NT2/D1 (cell line): ENCODE measurements at regions not wholly inside any gene's neighbourhood (a gene's known extent, or its start where the extent isn't known, plus 50 kb on each side); places are given as distances from the start of the nearest gene placed in this dataset.

Experiments used
- DNase-seq: peaks from one replicate; pipeline ENCODE4 v3.0.0-alpha.2; 2011; ENCODE audit warnings: low read depth, low spot score
- H3K27me3 ChIP-seq: 2 replicates; pipeline ENCODE4 v1.6.0; 2011; ENCODE audit warnings: mild to moderate bottlenecking; ENCODE audit not compliant: insufficient read length, insufficient read depth
- H3K36me3 ChIP-seq: 2 replicates; pipeline ENCODE4 v1.6.1; 2011; ENCODE audit warnings: mild to moderate bottlenecking, low read length, mixed read lengths; ENCODE audit not compliant: insufficient read depth, insufficient read length
- H3K4me1 ChIP-seq: 2 replicates; pipeline ENCODE4 v1.5.1; 2011; ENCODE audit not compliant: insufficient read depth, insufficient read length
- H3K4me3 ChIP-seq: 2 replicates; pipeline ENCODE4 v1.5.1; 2011; ENCODE audit warnings: low read depth; ENCODE audit not compliant: insufficient read length
- H3K9ac ChIP-seq: 2 replicates; pipeline ENCODE4 v1.6.0; 2011; ENCODE audit warnings: low read depth; ENCODE audit not compliant: insufficient read length
- H3K9me3 ChIP-seq: 2 replicates; pipeline ENCODE4 v1.5.1; 2011; ENCODE audit warnings: mild to moderate bottlenecking, low read length; ENCODE audit not compliant: insufficient read depth
- SUZ12 ChIP-seq: IDR thresholded peaks from 2 replicates; pipeline ENCODE4 v1.6.1; 2011; ENCODE audit not compliant: insufficient read length, insufficient read depth; ENCODE audit errors: extremely low read depth
- YY1 ChIP-seq: IDR thresholded peaks from 2 replicates; pipeline ENCODE4 v1.6.1; 2011; ENCODE audit not compliant: insufficient read length, insufficient read depth
- ZNF274 ChIP-seq: IDR thresholded peaks from 2 replicates; pipeline ENCODE4 v1.6.1; 2011; ENCODE audit warnings: mild to moderate bottlenecking, low read depth, low read length

- Histone ChIP-seq H3K27me3 (no peaks in the 10 kb centered on the region), H3K9ac (no peak overlapping the region), H3K4me1 (peaks cover 17% of the 10 kb centered on the region), H3K36me3 (no peaks in the 10 kb centered on the region), H3K9me3 (no peaks in the 10 kb centered on the region), H3K4me3 (no peak overlapping the region)
- DNase-seq, result no peak
- TF ChIP-seq ZNF274 (no peak), YY1 (no peak), SUZ12 (no peak)
Measured at GRCh38 chr9:91042024-91042423, 240.4 kb downstream of the SYK start.

- Histone ChIP-seq H3K4me1 (peaks cover 13% of the 10 kb centered on the region), H3K9ac (no peak overlapping the region), H3K27me3 (no peaks in the 10 kb centered on the region), H3K4me3 (no peak overlapping the region), H3K36me3 (no peaks in the 10 kb centered on the region), H3K9me3 (no peaks in the 10 kb centered on the region)
- no peak for DNase-seq
- no peak for TF ChIP-seq ZNF274
- TF ChIP-seq YY1, result no peak
- TF ChIP-seq SUZ12, result no peak
Measured at GRCh38 chr9:91042541-91042940, 240.9 kb downstream of the SYK start.

- Histone ChIP-seq H3K27me3 (no peaks in the 10 kb centered on the region), H3K36me3 (no peaks in the 10 kb centered on the region), H3K9me3 (no peaks in the 10 kb centered on the region), H3K4me3 (no peak overlapping the region), H3K4me1 (peaks cover 11% of the 10 kb centered on the region), H3K9ac (no peak overlapping the region)
- DNase-seq, result no peak
- TF ChIP-seq YY1, result no peak
- no peak for TF ChIP-seq ZNF274
- TF ChIP-seq SUZ12, result no peak
Measured at GRCh38 chr9:91043056-91043810, 241.6 kb downstream of the SYK start.

GRCh38 chr9:91043811-91044175, 242.2 kb downstream of the SYK start:
- Histone ChIP-seq H3K36me3 (no peaks in the 10 kb centered on the region), H3K9me3 (no peaks in the 10 kb centered on the region), H3K27me3 (no peaks in the 10 kb centered on the region), H3K4me3 (no peak overlapping the region), H3K9ac (no peak overlapping the region), H3K4me1 (peaks cover 6% of the 10 kb centered on the region)
- TF ChIP-seq SUZ12 (no peak), ZNF274 (no peak), YY1 (no peak)
- DNase-seq, result no peak

- no peak overlapping the region for H3K9ac ChIP-seq
- peaks cover under 1% of the 10 kb centered on the region for H3K4me1 ChIP-seq
- H3K27me3 ChIP-seq, result no peaks in the 10 kb centered on the region
- H3K4me3 ChIP-seq, result no peak overlapping the region
- no peak for DNase-seq
- H3K36me3 ChIP-seq, result no peaks in the 10 kb centered on the region
- no peaks in the 10 kb centered on the region for H3K9me3 ChIP-seq
- TF ChIP-seq SUZ12 (no peak), ZNF274 (no peak), YY1 (no peak)
Measured at GRCh38 chr9:91044354-91044753, 242.7 kb downstream of the SYK start.

- Histone ChIP-seq H3K4me1 (no peaks in the 10 kb centered on the region), H3K36me3 (no peaks in the 10 kb centered on the region), H3K4me3 (no peak overlapping the region), H3K27me3 (no peaks in the 10 kb centered on the region), H3K9ac (no peak overlapping the region), H3K9me3 (no peaks in the 10 kb centered on the region)
- no peak for DNase-seq
- TF ChIP-seq YY1 (no peak), SUZ12 (no peak), ZNF274 (no peak)
Measured at GRCh38 chr9:91045041-91045440, 243.4 kb downstream of the SYK start.

- TF ChIP-seq ZNF274, result no peak
- no peak for TF ChIP-seq SUZ12
- no peak for TF ChIP-seq YY1
- Histone ChIP-seq H3K9ac (no peak overlapping the region), H3K4me1 (no peaks in the 10 kb centered on the region), H3K36me3 (no peaks in the 10 kb centered on the region), H3K4me3 (no peak overlapping the region), H3K9me3 (no peaks in the 10 kb centered on the region), H3K27me3 (no peaks in the 10 kb centered on the region)
- DNase-seq, result no peak
Measured at GRCh38 chr9:91047529-91047928, 245.9 kb downstream of the SYK start.
